Naive thymus-derived CD4-positive, alpha-beta T cell (primary cell): ENCODE measurements at regions not wholly inside any gene's neighbourhood (a gene's known extent, or its start where the extent isn't known, plus 50 kb on each side); places are given as distances from the start of the nearest gene placed in this dataset.

Experiments used
- ATAC-seq: fragments of 150-1000 bp; cut with Tn5 transposase; 2 replicates; pipeline ENCODE4 v1.10.0; 2021; ENCODE audit warnings: mild to moderate bottlenecking, moderate library complexity
- CTCF ChIA-PET: fragments of 350-600 bp; sonication (Branson Sonifier 250); formaldehyde crosslinking; loops from one replicate; lab custom pipeline; 2021; ENCODE audit warnings: antibody characterized with exemption; lab: Charles Lee
- POLR2A ChIA-PET: fragments of 350-600 bp; sonication (Branson Sonifier 250); formaldehyde crosslinking; loops from one replicate; lab custom pipeline; 2021; ENCODE audit warnings: antibody characterized with exemption, inconsistent platforms; lab: Charles Lee
- DNase-seq, 9 donors: peaks; one replicate each; pipeline versions ENCODE4 v3.0.0 to v3.0.0-alpha.2; 2020 to 2022; ENCODE audit warnings: mixed read lengths in 1 of 9
- H3K27ac ChIP-seq: one replicate; pipeline ENCODE4 v1.7.0; 2013; ENCODE audit warnings: mild to moderate bottlenecking, low read depth, low read length, moderate library complexity
- H3K27me3 ChIP-seq, 2 donors: one replicate each; pipeline ENCODE4 v1.7.0; 2013; ENCODE audit warnings: low read length in 2 of 2, mild to moderate bottlenecking in 2 of 2, moderate library complexity in 2 of 2; ENCODE audit not compliant: control insufficient read depth in 2 of 2, insufficient read depth in 2 of 2
- H3K36me3 ChIP-seq, 3 experiments: 1 replicate in 2 of 3; 2 replicates in 1 of 3; pipeline ENCODE4 v1.7.0; 2013; ENCODE audit warnings: low read length in 3 of 3, mild to moderate bottlenecking in 3 of 3, moderate library complexity in 1 of 3; ENCODE audit not compliant: insufficient read depth in 3 of 3, control insufficient read depth in 2 of 3
- H3K4me1 ChIP-seq, 2 donors: one replicate each; pipeline ENCODE4 v1.7.0; 2013; ENCODE audit warnings: low read length in 2 of 2, mild to moderate bottlenecking in 2 of 2, moderate library complexity in 1 of 2; ENCODE audit not compliant: control insufficient read depth in 2 of 2, insufficient read depth in 2 of 2
- H3K4me3 ChIP-seq: 2 replicates; pipeline ENCODE4 v1.7.0; 2013; ENCODE audit warnings: mild to moderate bottlenecking, low read length
- H3K9me3 ChIP-seq, 3 experiments: 1 replicate in 2 of 3; 2 replicates in 1 of 3; pipeline ENCODE4 v1.7.0; 2013; ENCODE audit warnings: low read length in 3 of 3; ENCODE audit not compliant: control insufficient read depth in 2 of 3
- H3K27ac Mint-ChIP-seq, 9 donors: one replicate each; pipeline ENCODE4 v1.8.0; 2020 to 2022; ENCODE audit warnings: mixed read lengths in 9 of 9, mild to moderate bottlenecking in 8 of 9, moderate library complexity in 5 of 9, inconsistent platforms in 2 of 9
- H3K27me3 Mint-ChIP-seq, 5 donors: one replicate each; pipeline ENCODE4 v1.8.0; 2021 to 2022; ENCODE audit warnings: mixed read lengths in 5 of 5, mild to moderate bottlenecking in 1 of 5
- H3K36me3 Mint-ChIP-seq, 5 donors: one replicate each; pipeline ENCODE4 v1.8.0; 2020 to 2022; ENCODE audit warnings: mixed read lengths in 5 of 5, mild to moderate bottlenecking in 3 of 5, inconsistent platforms in 1 of 5
- H3K4me1 Mint-ChIP-seq, 7 donors: one replicate each; pipeline ENCODE4 v1.8.0; 2020 to 2022; ENCODE audit warnings: mixed read lengths in 7 of 7, mild to moderate bottlenecking in 3 of 7, inconsistent platforms in 1 of 7
- H3K4me3 Mint-ChIP-seq, 10 donors: one replicate each; pipeline ENCODE4 v1.8.0; 2020 to 2022; ENCODE audit warnings: mild to moderate bottlenecking in 10 of 10, mixed read lengths in 10 of 10, moderate library complexity in 6 of 10, inconsistent platforms in 2 of 10
- H3K9me3 Mint-ChIP-seq, 11 donors: one replicate each; pipeline ENCODE4 v1.8.0; 2020 to 2022; ENCODE audit warnings: mixed read lengths in 11 of 11, mild to moderate bottlenecking in 4 of 11, inconsistent platforms in 1 of 11, moderate library complexity in 1 of 11
- intact Hi-C, 2 donors: fragments of 100-400 bp; cut with micrococcal nuclease; formaldehyde crosslinking; loops; one replicate each; pipeline ENCODE4 v1.15.1; 2023

- peaks cover 0 to 23% (median 15%) of the 10 kb centered on the region in 5 donors for H3K27me3 Mint-ChIP-seq
- no peaks in the 10 kb centered on the region for H3K36me3 ChIP-seq
- ChIA-PET CTCF (no interaction called here), POLR2A (no interaction called here)
- intact Hi-C loops: no loop called here
- no peak overlapping the region for H3K27ac ChIP-seq
- peaks cover 5 to 35% (median 20%) of the 10 kb centered on the region in 11 donors for H3K9me3 Mint-ChIP-seq
- H3K4me3 ChIP-seq: no peak overlapping the region
- H3K27ac Mint-ChIP-seq: no peak overlapping the region
- H3K36me3 Mint-ChIP-seq: peaks cover 0 to 9% (median 0%) of the 10 kb centered on the region in 5 donors
- no peaks in the 10 kb centered on the region for H3K27me3 ChIP-seq
- no peak for DNase-seq
- H3K4me3 Mint-ChIP-seq: no peak overlapping the region
- no peak for ATAC-seq
- H3K4me1 Mint-ChIP-seq: no peaks in the 10 kb centered on the region
- no peaks in the 10 kb centered on the region for H3K4me1 ChIP-seq
- no peaks in the 10 kb centered on the region for H3K9me3 ChIP-seq
Measured at GRCh38 chr1:4951601-4952000, 297.2 kb downstream of the AJAP1 start.

- no peaks in the 10 kb centered on the region for H3K36me3 Mint-ChIP-seq
- H3K36me3 ChIP-seq: no peaks in the 10 kb centered on the region
- no peak for ATAC-seq
- peaks cover 0 to 9% (median 0%) of the 10 kb centered on the region in 11 donors for H3K9me3 Mint-ChIP-seq
- POLR2A ChIA-PET: no interaction called here
- peaks cover 0 to 43% (median 27%) of the 10 kb centered on the region in 5 donors for H3K27me3 Mint-ChIP-seq
- no peak overlapping the region for H3K27ac Mint-ChIP-seq
- H3K27ac ChIP-seq: no peak overlapping the region
- no peaks in the 10 kb centered on the region for H3K4me1 Mint-ChIP-seq
- no peaks in the 10 kb centered on the region for H3K4me1 ChIP-seq
- no peaks in the 10 kb centered on the region for H3K9me3 ChIP-seq
- H3K4me3 ChIP-seq: no peak overlapping the region
- H3K27me3 ChIP-seq: peaks cover 0 to 3% of the 10 kb centered on the region in 2 donors
- CTCF ChIA-PET: no interaction called here
- intact Hi-C loops: no loop called here
- DNase-seq: no peak
- H3K4me3 Mint-ChIP-seq: no peak overlapping the region
Measured at GRCh38 chr1:4946343-4946742, 291.9 kb downstream of the AJAP1 start.

GRCh38 chr1:4944911-4945310 is 290.5 kb downstream of the AJAP1 start:
- no peak overlapping the region for H3K4me3 ChIP-seq
- H3K9me3 Mint-ChIP-seq: peaks cover 0 to 13% (median 0%) of the 10 kb centered on the region in 11 donors
- DNase-seq: no peak
- H3K4me1 ChIP-seq: no peaks in the 10 kb centered on the region
- intact Hi-C loops: no loop called here
- CTCF ChIA-PET: no interaction called here
- H3K27ac Mint-ChIP-seq: no peak overlapping the region
- H3K27ac ChIP-seq: no peak overlapping the region
- no peaks in the 10 kb centered on the region for H3K4me1 Mint-ChIP-seq
- peaks cover 0 to 40% (median 18%) of the 10 kb centered on the region in 5 donors for H3K27me3 Mint-ChIP-seq
- H3K9me3 ChIP-seq: no peaks in the 10 kb centered on the region
- H3K4me3 Mint-ChIP-seq: no peak overlapping the region
- no peaks in the 10 kb centered on the region for H3K36me3 Mint-ChIP-seq
- peaks cover 0 to 3% of the 10 kb centered on the region in 2 donors for H3K27me3 ChIP-seq
- ATAC-seq: no peak
- POLR2A ChIA-PET: no interaction called here
- no peaks in the 10 kb centered on the region for H3K36me3 ChIP-seq

GRCh38 chr1:4944072-4944471 is 289.7 kb downstream of the AJAP1 start:
- ChIA-PET POLR2A (no interaction called here), CTCF (no interaction called here)
- peaks cover 0 to 22% (median 2%) of the 10 kb centered on the region in 11 donors for H3K9me3 Mint-ChIP-seq
- Histone ChIP-seq H3K4me1 (no peaks in the 10 kb centered on the region), H3K4me3 (no peak overlapping the region), H3K36me3 (no peaks in the 10 kb centered on the region), H3K27me3 (peaks cover 0 to 3% of the 10 kb centered on the region in 2 donors), H3K27ac (no peak overlapping the region), H3K9me3 (no peaks in the 10 kb centered on the region)
- no peak for DNase-seq
- no peak overlapping the region for H3K4me3 Mint-ChIP-seq
- no peak for ATAC-seq
- H3K4me1 Mint-ChIP-seq: no peaks in the 10 kb centered on the region
- H3K27ac Mint-ChIP-seq: no peak overlapping the region
- no peaks in the 10 kb centered on the region for H3K36me3 Mint-ChIP-seq
- intact Hi-C loops: no loop called here
- peaks cover 0 to 33% (median 12%) of the 10 kb centered on the region in 5 donors for H3K27me3 Mint-ChIP-seq

- Mint-ChIP-seq H3K4me3 (no peak overlapping the region), H3K4me1 (no peaks in the 10 kb centered on the region), H3K27me3 (peaks cover 0 to 20% (median 12%) of the 10 kb centered on the region in 5 donors), H3K9me3 (peaks cover 0 to 14% (median 0%) of the 10 kb centered on the region in 11 donors), H3K36me3 (no peaks in the 10 kb centered on the region), H3K27ac (no peak overlapping the region)
- DNase-seq: no peak
- ChIA-PET POLR2A (no interaction called here), CTCF (no interaction called here)
- Histone ChIP-seq H3K36me3 (no peaks in the 10 kb centered on the region), H3K4me1 (no peaks in the 10 kb centered on the region), H3K27me3 (peaks cover 0 to 3% of the 10 kb centered on the region in 2 donors), H3K4me3 (no peak overlapping the region), H3K9me3 (no peaks in the 10 kb centered on the region), H3K27ac (no peak overlapping the region)
- no peak for ATAC-seq
- intact Hi-C loops: no loop called here
Measured at GRCh38 chr1:4939266-4939665, 284.9 kb downstream of the AJAP1 start.

- peaks cover 0 to 15% (median 12%) of the 10 kb centered on the region in 5 donors for H3K27me3 Mint-ChIP-seq
Measured at GRCh38 chr1:4937876-4938534, 283.6 kb downstream of the AJAP1 start.

GRCh38 chr1:4935807-4936206 is 281.4 kb downstream of the AJAP1 start:
- Mint-ChIP-seq H3K36me3 (no peaks in the 10 kb centered on the region), H3K4me1 (no peaks in the 10 kb centered on the region), H3K9me3 (peaks cover 0 to 14% (median 0%) of the 10 kb centered on the region in 11 donors), H3K27ac (no peak overlapping the region), H3K27me3 (no peaks in the 10 kb centered on the region), H3K4me3 (no peak overlapping the region)
- intact Hi-C loops: no loop called here
- Histone ChIP-seq H3K27ac (no peak overlapping the region), H3K36me3 (no peaks in the 10 kb centered on the region), H3K4me3 (no peak overlapping the region), H3K4me1 (no peaks in the 10 kb centered on the region), H3K27me3 (no peaks in the 10 kb centered on the region), H3K9me3 (no peaks in the 10 kb centered on the region)
- ATAC-seq (no peak), DNase-seq (no peak)
- CTCF ChIA-PET: no interaction called here
- POLR2A ChIA-PET: no interaction called here

More at GRCh38 chr1:4937876-4938534, 283.6 kb downstream of the AJAP1 start:
- H3K4me3 Mint-ChIP-seq: no peak overlapping the region
- ATAC-seq (no peak), DNase-seq (no peak)
- intact Hi-C loops: no loop called here
- no peaks in the 10 kb centered on the region for H3K36me3 Mint-ChIP-seq
- no peaks in the 10 kb centered on the region for H3K9me3 ChIP-seq
- peak overlapping the region in 1 of 9 donors; percentile 46 for H3K27ac Mint-ChIP-seq
- peaks cover 0 to 3% of the 10 kb centered on the region in 2 donors for H3K27me3 ChIP-seq
- no peaks in the 10 kb centered on the region for H3K4me1 ChIP-seq
- H3K36me3 ChIP-seq: no peaks in the 10 kb centered on the region
- no peak overlapping the region for H3K4me3 ChIP-seq
- H3K27ac ChIP-seq: no peak overlapping the region
- ChIA-PET CTCF (no interaction called here), POLR2A (no interaction called here)
- no peaks in the 10 kb centered on the region for H3K4me1 Mint-ChIP-seq
- peaks cover 0 to 14% (median 0%) of the 10 kb centered on the region in 11 donors for H3K9me3 Mint-ChIP-seq
